ENCODE measurements at regions not wholly inside any gene's neighbourhood (a gene's known extent, or its start where the extent isn't known, plus 50 kb on each side); places are given as distances from the start of the nearest gene placed in this dataset.

DNA sequence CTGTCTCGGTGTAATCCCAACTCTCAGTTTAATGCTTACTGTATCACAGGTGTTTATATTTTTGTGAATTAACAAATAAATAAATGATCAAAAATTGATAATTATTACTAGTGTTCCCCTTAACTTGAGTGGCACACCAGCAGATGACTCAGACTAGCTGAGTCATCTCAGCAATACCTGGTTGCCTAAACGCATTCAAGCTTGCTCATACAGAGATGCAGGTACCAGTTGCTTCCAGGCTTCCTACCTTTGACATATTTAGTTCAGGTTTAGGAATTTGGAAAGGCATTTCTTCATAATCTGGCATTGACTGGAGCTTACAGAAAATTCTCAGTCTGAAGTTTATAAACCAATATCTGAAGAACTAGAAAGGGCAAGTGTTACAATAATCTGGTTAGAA is 78.9 kb upstream of the LMO4 start:
- no peak for DNase-seq
- in situ Hi-C loops (cut with HindIII; ENCODE audit: low pct_ligation_motif_present, low pct_unique_long_range_greater_than_20kb, low sequenced_read_pairs) = no loop called here

DNA sequence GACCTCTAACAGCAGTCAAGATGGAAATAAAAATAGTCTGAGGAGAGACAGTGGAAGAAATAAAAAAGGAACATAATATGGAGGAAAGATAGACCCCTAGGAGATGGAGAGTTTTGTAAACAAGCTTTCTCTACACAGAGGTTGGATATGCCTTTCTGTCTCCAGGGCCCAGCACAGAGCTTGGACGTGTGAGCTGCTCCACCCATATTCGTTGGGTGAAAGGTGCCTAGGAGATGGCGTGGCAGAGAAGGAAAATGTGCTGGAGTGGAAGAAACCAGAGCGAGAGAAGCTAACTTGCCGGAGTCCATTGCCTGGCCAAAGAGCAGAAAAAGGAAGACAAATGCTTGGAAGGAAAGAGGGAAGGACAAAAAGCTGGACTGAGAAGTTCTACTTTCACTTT is 78.3 kb upstream of the LMO4 start:
- in situ Hi-C loops (cut with HindIII; ENCODE audit: low pct_ligation_motif_present, low pct_unique_long_range_greater_than_20kb, low sequenced_read_pairs) = no loop called here
- DNase-seq = no peak

DNA sequence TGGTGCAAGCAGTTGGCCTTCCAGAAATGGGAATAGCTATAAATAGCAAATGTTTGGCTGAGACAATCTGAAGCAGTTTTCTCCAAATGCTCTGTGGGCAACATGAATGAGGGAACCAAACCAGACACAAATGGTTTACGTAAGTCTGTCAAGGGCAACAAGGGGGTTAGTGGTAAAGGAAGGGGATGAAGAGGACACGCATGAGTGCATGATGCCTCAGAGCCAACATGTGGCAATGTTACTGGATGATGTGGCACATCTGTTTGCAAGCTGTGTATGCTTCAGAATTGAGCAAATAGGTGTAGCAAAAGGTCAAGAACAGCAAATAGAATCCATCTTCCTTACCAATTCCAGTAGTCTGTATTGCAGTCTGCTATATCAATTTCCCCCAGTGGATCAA is 76.3 kb upstream of the LMO4 start:
- no peak for DNase-seq
- in situ Hi-C loops (cut with HindIII; ENCODE audit: low pct_ligation_motif_present, low pct_unique_long_range_greater_than_20kb, low sequenced_read_pairs) = no loop called here

DNA sequence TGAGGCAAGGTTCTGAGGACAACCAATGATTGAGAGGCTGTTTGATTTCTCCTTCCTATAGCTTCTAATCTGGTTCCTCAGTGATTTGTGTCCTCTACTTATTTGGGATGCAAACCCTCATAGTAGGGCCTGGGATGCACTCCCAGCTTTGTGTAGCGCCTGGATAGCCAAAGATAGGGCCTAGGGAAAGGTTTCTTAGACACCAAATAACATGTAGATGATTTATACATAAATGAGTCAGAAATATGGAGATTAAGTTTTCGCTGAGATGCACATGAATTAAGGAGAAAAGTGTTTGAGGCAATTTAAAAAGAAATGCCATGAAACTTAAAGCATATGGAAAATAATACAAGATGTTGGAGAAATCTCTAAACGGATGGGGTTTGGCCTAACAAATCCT is 66.0 kb upstream of the LMO4 start:
- DNase-seq = no peak
- in situ Hi-C loops (cut with HindIII; ENCODE audit: low pct_ligation_motif_present, low pct_unique_long_range_greater_than_20kb, low sequenced_read_pairs) = no loop called here

DNA sequence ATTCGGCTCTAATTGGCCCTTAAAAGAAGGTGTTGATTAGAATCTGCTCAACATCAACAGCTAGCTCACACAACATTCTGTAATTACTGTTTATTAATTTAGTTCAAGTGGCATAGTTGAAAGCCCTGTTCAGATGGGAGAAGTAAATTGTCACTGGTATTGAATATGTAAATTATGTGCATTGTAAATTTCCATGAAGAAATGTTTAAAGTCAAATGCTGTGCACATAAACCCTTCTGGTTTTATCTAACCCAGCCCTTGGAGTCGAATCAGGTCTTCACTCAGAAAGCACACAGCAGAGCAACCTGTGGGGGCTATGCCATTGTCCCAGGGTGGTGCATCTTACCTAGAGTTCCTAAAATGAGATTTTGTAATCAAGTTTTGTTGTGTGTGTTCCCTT is 65.4 kb upstream of the LMO4 start:
- DNase-seq = no peak
- in situ Hi-C loops (cut with HindIII; ENCODE audit: low pct_ligation_motif_present, low pct_unique_long_range_greater_than_20kb, low sequenced_read_pairs) = no loop called here

DNA sequence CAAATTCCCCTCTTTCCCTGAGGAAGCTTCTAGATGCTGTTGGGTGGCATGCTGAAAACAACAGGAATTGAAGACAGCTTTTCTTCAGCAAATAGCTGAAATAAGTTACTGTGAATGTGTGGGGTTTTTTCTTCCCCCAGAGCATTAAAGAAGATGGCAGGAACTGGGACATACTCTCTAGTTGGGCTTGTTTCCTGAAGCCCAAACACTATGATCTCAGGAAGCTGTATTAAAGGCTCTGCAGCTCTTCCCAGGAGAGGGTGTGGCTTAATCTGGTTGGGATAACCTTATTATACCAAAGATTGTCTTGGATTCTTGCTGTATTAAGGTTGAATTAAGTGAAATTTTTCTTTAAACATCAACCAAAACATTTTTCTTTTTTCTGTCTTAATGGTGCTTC is 64.9 kb upstream of the LMO4 start:
- in situ Hi-C loops (cut with HindIII; ENCODE audit: low pct_ligation_motif_present, low pct_unique_long_range_greater_than_20kb, low sequenced_read_pairs) = no loop called here
- DNase-seq = no peak

DNA sequence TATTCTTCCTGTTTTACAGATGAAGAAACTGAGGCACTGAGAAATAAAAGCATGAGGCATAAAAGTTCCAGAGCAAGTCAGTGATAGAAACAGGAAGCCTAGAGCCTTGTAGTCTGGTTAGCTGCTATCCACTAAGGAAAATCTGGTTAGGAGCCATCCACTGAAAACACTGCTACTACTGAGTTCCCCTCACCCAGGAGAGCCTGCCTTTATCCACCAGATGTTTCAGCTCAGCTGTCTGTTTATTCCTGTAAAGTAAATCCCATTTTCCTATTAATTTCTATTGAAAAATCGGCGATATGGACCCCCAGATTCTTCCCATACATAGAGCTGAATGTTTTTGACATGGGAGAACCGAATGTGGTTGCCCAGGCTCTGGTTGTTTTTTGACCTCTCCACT is 63.7 kb upstream of the LMO4 start:
- in situ Hi-C loops (cut with HindIII; ENCODE audit: low pct_ligation_motif_present, low pct_unique_long_range_greater_than_20kb, low sequenced_read_pairs) = no loop called here
- DNase-seq = no peak

DNA sequence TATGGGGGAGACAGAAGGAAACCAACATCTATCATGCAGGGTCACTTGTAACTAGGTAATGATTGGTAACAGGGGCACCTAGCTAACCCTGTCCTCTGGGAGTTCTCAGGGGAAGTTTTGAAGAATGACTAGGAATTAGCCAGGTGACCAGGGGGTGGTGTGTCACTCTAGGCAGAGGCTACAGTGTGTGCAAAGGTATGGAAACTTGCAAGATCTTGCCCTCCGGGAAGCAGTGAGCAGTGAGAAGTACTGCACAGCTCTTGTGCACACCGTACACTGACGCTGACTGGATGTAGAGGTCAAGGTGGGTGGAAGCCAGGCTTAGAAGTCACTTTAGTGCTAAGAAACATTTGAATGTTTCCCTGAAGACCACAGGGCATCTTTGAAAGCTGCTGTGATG is 62.9 kb upstream of the LMO4 start:
- DNase-seq = no peak
- in situ Hi-C loops (cut with HindIII; ENCODE audit: low pct_ligation_motif_present, low pct_unique_long_range_greater_than_20kb, low sequenced_read_pairs) = no loop called here

DNA sequence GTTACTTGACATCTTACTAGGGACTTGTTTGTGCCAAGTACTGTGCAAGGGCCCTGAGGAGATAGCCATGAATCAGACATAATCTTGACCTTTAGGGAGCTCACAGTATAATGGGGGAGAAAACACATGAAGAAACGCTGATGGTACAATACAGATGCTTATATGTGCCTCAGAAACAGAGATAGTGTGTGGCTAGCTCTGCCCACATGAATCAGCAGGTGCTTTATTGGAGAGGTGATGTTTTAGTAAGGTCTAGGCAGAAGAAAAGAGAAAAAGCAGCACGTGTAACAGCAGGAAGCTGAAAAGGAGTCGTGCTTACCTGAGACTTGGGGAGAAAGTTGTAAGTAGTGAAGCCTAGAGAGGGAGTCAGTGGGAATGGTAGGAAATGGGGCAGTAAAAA is 60.6 kb upstream of the LMO4 start:
- no peak for DNase-seq
- in situ Hi-C loops (cut with HindIII; ENCODE audit: low pct_ligation_motif_present, low pct_unique_long_range_greater_than_20kb, low sequenced_read_pairs) = no loop called here

DNA sequence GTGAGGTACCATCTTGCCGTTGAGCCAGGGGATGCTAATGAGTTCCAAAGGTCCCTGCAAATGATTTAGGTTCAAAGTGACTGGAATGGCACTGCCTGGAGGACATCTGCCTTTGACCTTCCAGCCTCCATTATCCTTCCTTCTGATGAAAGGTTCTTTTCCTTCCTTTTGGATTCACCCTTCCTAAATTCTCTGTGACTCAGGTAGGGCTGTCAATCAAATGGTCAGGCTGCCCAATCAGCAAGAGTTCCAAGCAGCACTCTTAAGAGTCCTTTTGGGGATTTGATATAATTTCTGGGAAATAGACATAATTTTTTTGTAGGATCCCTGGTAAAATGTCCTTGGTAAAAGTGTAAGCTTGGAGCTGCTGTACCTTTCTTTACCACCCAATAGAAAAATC is 58.8 kb upstream of the LMO4 start:
- no peak for DNase-seq
- in situ Hi-C loops (cut with HindIII; ENCODE audit: low pct_ligation_motif_present, low pct_unique_long_range_greater_than_20kb, low sequenced_read_pairs) = no loop called here

DNA sequence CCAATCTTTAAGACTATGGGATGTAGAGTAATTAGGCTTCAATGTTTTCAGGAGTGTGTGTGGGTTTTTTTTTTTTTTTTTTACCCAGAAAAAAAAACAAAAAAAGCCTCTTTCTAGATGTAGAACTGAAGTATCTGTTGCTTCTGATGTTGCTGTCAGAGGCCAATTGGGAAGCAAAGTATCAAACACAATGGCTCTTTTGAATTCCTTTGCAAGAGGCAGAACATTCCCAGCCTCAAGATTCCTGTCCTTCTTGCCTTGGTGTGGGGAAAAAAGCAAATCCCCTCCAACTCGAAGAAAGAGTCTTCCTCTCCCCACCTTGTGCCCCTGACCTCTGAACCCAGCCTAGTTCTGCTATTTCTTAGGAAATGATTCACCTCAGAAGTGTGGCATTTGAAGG is 55.4 kb upstream of the LMO4 start:
- no peak for DNase-seq
- in situ Hi-C loops (cut with HindIII; ENCODE audit: low pct_ligation_motif_present, low pct_unique_long_range_greater_than_20kb, low sequenced_read_pairs) = no loop called here

DNA sequence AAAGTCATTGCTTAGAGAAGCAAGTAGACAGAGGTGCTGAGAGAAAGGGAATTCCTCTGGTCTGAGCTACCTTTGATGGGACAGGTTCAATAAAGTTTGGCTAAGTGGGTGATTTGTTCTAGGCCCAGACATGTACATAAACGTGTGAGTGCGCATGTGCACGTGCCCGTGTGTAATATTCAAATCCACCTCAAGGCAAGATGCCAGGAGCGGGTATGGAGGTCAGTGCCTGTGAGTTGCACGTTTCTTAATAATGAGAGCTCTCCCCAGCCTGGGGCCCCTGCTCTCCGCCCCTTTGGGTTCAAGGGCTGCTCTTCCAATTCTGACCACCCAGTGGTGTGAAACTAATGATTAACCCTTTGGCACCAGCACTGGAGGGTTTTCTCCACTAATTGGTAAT is 53.8 kb upstream of the LMO4 start:
- in situ Hi-C loops (cut with HindIII; ENCODE audit: low pct_ligation_motif_present, low pct_unique_long_range_greater_than_20kb, low sequenced_read_pairs) = no loop called here
- no peak for DNase-seq

DNA sequence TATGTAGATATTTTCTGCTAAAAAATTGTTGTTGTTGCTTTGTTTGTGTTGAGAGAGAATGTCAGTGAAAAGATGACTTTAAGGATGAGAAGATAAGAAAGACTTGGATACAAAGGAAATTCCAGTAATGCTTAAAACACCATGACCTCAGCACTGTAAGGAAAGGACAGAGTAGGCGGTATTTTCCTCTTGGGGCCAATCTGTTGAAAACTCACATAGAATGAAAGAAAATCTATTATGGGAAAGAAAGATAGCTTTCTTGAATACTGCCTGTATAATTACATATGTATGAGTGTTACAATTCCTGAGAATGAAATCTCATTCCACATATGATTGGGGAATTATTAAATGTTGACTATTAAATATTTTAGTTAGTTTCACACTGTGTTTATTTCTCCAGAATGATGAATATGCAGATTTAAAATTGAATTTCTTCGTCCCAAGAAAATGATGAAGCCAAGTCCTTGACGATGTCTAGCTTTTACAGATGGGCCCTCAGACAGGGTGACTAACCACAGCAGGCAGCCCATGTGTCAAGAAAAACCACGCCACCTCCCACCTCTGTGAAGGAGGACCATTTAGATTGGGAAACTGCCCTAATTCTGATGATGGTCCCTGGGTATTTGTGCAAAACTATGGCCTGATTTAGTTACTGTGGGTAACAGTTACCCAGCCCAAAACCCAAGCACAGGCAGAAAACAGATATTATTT is 49.7 kb upstream of the LMO4 start:
- no peak for DNase-seq
- in situ Hi-C loops (cut with HindIII; ENCODE audit: low pct_ligation_motif_present, low pct_unique_long_range_greater_than_20kb, low sequenced_read_pairs) = no loop called here
